Activated CD4-positive, alpha-beta T cell treated with anti-CD3 and anti-CD28 coated beads, Interleukin-10, Interleukin-2, amounts not matched to agents 100 ng/mL and 50 ng/mL, durations not matched to agents 16 hours and 8 hours (primary cell): ENCODE measurements at regions not wholly inside any gene's neighbourhood (a gene's known extent, or its start where the extent isn't known, plus 50 kb on each side); places are given as distances from the start of the nearest gene placed in this dataset.
A peak's percentile ranks its signal among the peaks of the same experiment; 100 is the strongest.

Experiments used
- DNase-seq: peaks from one replicate; pipeline ENCODE4 v3.0.0-alpha.2; 2020

- DNase-seq, result no peak
Observed at GRCh38 chr3:189502256-189502655, 128.9 kb upstream of the TP63 start.

- DNase-seq, result peak; percentile 20
Observed at GRCh38 chr3:189502676-189503257, 128.4 kb upstream of the TP63 start.

DNA sequence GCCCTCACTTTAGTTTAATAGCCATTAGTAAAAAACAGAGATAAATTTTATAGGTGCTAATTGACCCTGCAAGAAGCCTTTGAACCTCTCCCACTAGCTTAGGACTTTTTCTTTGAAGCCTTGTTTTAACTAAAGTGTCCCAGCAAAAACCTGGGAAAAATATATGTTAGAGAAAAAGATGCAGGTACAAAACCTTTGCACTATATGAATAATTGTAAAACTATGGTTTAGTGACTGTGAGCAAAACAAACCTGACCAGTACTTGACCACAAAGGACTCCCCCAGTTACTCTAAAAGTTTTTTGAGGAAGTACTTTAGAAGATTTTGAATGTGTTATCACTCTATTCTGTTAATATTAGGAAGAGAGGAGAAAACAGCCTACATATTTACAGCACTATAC, 123.3 kb upstream of the TP63 start:
- DNase-seq, result no peak

GRCh38 chr3:189508784-189509501, 122.2 kb upstream of the TP63 start:
- DNase-seq, result no peak

- no peak for DNase-seq
Observed at GRCh38 chr3:189512039-189512438, 119.2 kb upstream of the TP63 start.

- DNase-seq, result no peak
Observed at GRCh38 chr3:189512821-189513220, 118.4 kb upstream of the TP63 start.

DNA sequence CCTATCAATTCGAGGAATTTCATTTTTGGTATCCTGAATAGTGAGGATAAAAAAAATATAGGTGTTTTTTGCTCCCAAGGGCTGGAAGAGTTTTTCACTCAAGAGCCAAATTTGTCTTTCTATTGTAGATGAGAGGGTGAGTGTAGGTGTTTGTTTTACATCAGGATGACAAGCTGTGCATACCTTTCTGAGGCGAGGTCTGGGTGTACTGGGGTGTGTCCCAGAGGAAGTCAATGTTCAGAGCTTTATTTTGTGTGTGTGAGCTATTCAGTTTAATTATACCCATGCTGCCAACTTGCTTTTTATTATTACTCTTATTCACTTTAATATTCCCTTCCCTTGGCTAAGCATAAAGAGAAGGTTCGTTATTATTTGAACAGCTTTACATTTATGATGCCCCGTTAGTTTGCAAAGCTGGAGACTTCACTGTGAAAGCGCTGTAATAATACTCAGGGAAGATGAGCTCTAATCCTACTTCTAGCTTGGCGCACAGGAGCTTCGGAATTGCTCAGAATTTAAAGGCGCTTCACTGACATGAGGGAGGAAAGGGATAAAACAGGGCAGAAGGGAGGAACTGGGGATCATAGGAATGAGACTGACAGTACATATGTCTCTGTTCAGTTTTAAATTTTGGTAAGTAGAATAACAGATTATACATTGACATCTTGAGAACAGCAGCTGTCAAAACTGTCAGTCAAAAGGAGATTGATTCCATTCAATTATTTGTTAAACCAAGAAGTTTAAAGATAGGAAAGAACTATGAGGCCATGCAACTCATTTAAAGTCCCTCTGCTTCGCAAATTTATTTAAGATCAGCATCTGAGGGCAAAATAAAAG, 117.7 kb upstream of the TP63 start:
- DNase-seq, result no peak

GRCh38 chr3:189516039-189516438, 115.2 kb upstream of the TP63 start:
- DNase-seq, result no peak

DNA sequence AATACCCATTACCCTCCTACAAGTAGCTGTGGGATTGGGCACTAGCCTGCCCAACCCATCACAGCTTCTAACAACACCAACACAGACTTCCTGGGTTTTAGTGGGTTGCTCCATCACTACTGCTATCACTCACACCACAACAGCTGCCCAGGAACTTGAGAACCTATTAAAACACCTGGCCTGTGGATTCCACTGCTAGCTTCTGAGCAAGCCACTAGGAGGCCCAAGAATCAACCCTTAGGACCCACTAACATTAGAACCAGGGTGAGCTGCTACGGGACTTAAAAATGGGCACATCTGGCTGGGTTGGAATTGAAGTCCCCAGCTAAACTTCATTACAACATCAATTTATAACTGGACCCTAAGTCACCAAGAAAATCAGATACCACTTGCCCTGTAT, 113.2 kb upstream of the TP63 start:
- DNase-seq, result no peak

- DNase-seq, result peak; percentile 44
Observed at GRCh38 chr3:189519458-189519857, 111.7 kb upstream of the TP63 start.

DNA sequence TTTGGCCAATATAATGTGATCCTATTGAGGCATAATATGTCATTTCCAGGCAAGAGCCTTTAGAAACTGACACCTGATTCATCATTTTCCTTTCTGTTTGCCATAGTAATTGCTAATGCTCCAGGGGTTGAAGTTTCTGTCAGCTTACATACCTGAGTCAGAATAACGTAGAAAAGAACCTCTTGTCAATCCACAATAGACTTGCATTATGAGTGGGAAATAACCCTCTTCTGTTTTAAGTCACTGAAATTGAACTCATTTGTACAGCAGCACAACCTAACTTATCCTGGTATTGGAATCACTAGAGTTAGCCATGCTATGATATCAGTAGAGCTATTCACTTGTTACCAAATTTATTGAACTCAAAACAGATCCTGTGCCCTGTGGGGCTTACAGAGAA, 101.7 kb upstream of the TP63 start:
- peak; percentile 89 for DNase-seq

- peak; percentile 55 for DNase-seq
Observed at GRCh38 chr3:189529889-189530471, 101.2 kb upstream of the TP63 start.

DNA sequence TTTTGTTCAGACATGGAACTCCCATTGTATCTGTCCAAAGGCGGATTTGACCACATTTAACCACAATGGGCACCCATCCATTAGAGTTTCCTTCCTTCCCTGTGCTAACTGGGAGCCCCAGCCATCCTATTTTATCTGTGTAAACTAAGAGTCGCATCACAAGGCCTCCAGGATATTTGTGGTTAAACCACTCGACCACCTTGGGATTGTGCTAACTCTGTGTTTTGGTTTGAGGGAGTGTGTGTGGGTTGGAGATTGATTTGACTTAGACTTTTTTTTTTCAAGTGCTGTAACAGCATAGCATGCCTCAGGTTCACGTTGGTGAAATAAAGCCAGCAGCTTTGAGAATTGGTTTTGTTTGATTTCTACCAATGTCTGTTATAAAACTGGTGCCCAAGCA, 100.4 kb upstream of the TP63 start:
- DNase-seq, result peak; percentile 66

- DNase-seq, result no peak
Observed at GRCh38 chr3:189531271-189531670, 99.9 kb upstream of the TP63 start.

DNA sequence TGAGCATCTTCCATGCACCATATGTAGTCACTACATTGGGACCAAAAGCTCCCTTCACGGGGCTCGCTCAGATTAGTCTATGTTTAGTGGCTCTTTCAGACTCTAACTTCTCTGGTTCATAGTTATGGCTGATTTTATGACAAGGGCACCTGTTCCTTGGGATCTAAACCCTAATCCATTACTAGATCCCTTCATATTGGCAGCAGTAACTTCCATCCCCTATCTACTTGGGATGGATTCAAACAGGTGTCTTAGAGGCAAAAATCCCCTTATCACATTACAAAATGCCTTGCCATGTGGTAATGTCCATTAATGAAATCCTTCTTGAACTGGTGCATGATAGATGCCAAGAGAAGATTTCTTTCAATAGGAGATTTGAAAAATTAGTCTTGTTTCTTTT, 96.7 kb upstream of the TP63 start:
- DNase-seq, result no peak

DNA sequence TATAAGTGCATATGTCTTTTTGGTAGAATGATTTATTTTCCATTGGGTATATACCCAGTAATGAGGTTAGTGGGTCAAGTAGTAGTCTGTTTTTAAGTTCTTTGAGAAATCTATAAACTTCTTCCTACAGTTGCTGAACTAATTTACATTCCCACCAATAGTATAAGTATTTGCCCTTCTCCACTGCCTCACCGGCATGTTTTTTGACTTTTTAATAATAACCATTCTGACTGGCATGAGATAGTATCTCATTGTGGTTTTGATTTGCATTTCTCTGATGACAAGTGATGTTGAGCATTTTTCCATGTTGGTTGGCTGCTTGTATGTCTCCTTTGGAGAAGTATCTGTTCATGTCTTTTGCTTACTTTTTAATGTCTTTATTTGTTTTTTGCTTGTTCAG, 94.1 kb upstream of the TP63 start:
- DNase-seq, result peak; percentile 19

- DNase-seq, result no peak
Observed at GRCh38 chr3:189547448-189547847, 83.7 kb upstream of the TP63 start.

- no peak for DNase-seq
Observed at GRCh38 chr3:189548053-189548452, 83.1 kb upstream of the TP63 start.

DNA sequence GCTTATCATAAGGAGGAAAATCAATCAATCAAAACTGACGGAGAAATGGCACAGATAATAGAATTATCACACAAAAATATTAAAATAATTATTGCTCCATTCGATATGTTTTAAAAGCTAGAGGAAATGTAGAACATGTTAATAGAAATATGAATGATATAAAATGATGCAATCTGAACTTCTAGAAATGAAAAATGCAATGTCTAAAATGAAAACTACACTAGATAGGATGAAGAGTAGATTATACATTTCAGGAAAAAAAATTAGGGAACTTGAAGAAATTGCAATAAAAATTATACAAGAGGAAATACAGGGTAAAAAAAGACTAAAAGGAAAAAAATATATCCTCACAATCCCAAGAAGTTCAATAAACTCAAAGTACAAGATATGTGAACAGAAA, 80.2 kb upstream of the TP63 start:
- no peak for DNase-seq

GRCh38 chr3:189554868-189555557, 76.2 kb upstream of the TP63 start:
- no peak for DNase-seq

DNA sequence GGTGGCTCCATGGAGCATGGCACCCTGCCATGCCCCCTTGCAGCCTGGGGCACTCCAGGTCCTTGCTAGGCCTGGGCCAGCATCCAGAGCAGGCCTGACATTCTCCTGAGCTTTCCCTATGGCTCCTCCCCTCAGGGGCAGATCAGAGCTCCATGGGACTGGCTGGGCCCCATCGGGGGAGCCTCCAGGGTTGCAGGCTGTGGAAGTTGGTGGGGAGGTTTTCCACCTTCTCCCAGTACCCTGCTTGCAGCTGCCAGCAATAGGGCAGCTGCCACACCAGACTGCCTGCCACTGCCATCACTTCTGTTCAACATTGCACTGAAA, 75.7 kb upstream of the TP63 start:
- DNase-seq, result no peak

DNA sequence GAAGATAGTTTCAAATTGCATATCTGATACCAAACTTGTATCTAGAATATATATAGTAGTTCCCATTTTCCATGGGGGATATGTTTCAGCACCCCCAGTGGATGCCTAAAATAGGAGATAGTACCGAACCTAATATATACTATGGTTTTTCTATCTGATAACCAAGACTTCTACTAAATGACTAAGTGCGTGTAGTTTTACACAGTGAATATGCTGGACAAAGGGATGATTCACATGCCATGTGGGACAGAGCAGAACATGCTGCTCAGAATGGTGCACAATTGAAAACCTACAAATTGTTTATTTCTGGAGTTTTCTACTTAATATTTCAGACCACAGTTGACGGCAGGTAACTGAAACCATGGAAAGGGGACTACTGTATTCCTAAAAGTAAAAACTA, 73.4 kb upstream of the TP63 start:
- DNase-seq, result no peak

- no peak for DNase-seq
Observed at GRCh38 chr3:189561256-189561655, 69.9 kb upstream of the TP63 start.
